ENCODE measurements at regions not wholly inside any gene's neighbourhood (a gene's known extent, or its start where the extent isn't known, plus 50 kb on each side); places are given as distances from the start of the nearest gene placed in this dataset.

GRCh38 chr12:20099395-20100183 lies 268.7 kb upstream of the PDE3A start:
- H3K9me3 ChIP-seq (ENCODE audit: control insufficient read depth in 1 of 2, insufficient read depth in 1 of 2, low read depth in 1 of 2, low read length in 2 of 2), result no peaks in the 10 kb centered on the region
- no peak overlapping the region for H2AFZ ChIP-seq (ENCODE audit: low read depth, low read length, poor library complexity, severe bottlenecking)
- ChIA-PET RAD21 (ENCODE audit: low non-redundant PET in 1 of 2, low total read pairs in 2 of 2, uncharacterized antibody in 2 of 2, unreplicated experiment in 2 of 2) (no interaction called here), CTCF (no interaction called here), POLR2A (no interaction called here)
- H4K20me1 ChIP-seq (ENCODE audit: insufficient read depth), result no peaks in the 10 kb centered on the region
- no peaks in the 10 kb centered on the region for H3K27me3 ChIP-seq (ENCODE audit: insufficient read depth, low read length)
- no peak for DNase-seq (ENCODE audit: low read depth, low spot score)
- H3K36me3 ChIP-seq (ENCODE audit: control insufficient read depth in 1 of 2, insufficient read depth in 2 of 2, low read length in 2 of 2), result no peaks in the 10 kb centered on the region
- no peak overlapping the region for H3K4me2 ChIP-seq (ENCODE audit: low read length)
- H3K9me2 ChIP-seq (ENCODE audit: insufficient read depth), result no peaks in the 10 kb centered on the region
- H3K9ac ChIP-seq (ENCODE audit: low read length), result no peak overlapping the region
- H3K79me2 ChIP-seq (ENCODE audit: insufficient read depth, low read length), result no peaks in the 10 kb centered on the region
- intact Hi-C loops (cut with micrococcal nuclease), result no loop called here
- ATAC-seq, result no peak
- TF ChIP-seq SIN3A (IDR thresholded peaks at IDR 0.05; ENCODE audit: low read depth), result no peak
- no peak for TF ChIP-seq CBX3 (IDR thresholded peaks at IDR 0.05; ENCODE audit: low read depth)
- no peak for TF ChIP-seq MAX (IDR thresholded peaks at IDR 0.05)
- TF ChIP-seq EGR1 (IDR thresholded peaks at IDR 0.05; ENCODE audit: low read depth), result no peak
- TF ChIP-seq, protein P1, sequence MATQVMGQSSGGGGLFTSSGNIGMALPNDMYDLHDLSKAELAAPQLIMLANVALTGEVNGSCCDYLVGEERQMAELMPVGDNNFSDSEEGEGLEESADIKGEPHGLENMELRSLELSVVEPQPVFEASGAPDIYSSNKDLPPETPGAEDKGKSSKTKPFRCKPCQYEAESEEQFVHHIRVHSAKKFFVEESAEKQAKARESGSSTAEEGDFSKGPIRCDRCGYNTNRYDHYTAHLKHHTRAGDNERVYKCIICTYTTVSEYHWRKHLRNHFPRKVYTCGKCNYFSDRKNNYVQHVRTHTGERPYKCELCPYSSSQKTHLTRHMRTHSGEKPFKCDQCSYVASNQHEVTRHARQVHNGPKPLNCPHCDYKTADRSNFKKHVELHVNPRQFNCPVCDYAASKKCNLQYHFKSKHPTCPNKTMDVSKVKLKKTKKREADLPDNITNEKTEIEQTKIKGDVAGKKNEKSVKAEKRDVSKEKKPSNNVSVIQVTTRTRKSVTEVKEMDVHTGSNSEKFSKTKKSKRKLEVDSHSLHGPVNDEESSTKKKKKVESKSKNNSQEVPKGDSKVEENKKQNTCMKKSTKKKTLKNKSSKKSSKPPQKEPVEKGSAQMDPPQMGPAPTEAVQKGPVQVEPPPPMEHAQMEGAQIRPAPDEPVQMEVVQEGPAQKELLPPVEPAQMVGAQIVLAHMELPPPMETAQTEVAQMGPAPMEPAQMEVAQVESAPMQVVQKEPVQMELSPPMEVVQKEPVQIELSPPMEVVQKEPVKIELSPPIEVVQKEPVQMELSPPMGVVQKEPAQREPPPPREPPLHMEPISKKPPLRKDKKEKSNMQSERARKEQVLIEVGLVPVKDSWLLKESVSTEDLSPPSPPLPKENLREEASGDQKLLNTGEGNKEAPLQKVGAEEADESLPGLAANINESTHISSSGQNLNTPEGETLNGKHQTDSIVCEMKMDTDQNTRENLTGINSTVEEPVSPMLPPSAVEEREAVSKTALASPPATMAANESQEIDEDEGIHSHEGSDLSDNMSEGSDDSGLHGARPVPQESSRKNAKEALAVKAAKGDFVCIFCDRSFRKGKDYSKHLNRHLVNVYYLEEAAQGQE (IDR thresholded peaks at IDR 0.05; ENCODE audit: low read depth), result no peak
- TF ChIP-seq TCF7L2 (IDR thresholded peaks at IDR 0.05; ENCODE audit: borderline replicate concordance, extremely low read depth, insufficient read depth, insufficient read length), result no peak
- no peak for TF ChIP-seq CTCF (IDR thresholded peaks at IDR 0.05 in 2 of 3, conservative IDR thresholded peaks at IDR 0.05 in 1 of 3; ENCODE audit: borderline replicate concordance in 1 of 3, insufficient read depth in 1 of 3, low read depth in 2 of 3, low read length in 2 of 3)
- TF ChIP-seq ELF1 (IDR thresholded peaks at IDR 0.05; ENCODE audit: borderline replicate concordance, low read depth), result no peak
- TF ChIP-seq EZH2 (IDR thresholded peaks at IDR 0.05), result no peak
- TF ChIP-seq ZNF274 (IDR thresholded peaks at IDR 0.05; ENCODE audit: low read depth, low read length), result no peak
- no peak for TF ChIP-seq EZH2phosphoT487 (IDR thresholded peaks at IDR 0.05; ENCODE audit: borderline replicate concordance)
- TF ChIP-seq CEBPB (IDR thresholded peaks at IDR 0.05; ENCODE audit: low read depth), result no peak
- TF ChIP-seq YY1 (IDR thresholded peaks at IDR 0.05; ENCODE audit: extremely low read depth, insufficient replicate concordance, low read depth, low read length), result no peak
- no peak for TF ChIP-seq POLR2AphosphoS5 (IDR thresholded peaks at IDR 0.05; ENCODE audit: low read depth, low read length)
- no peak for TF ChIP-seq FOSL1 (IDR thresholded peaks at IDR 0.05; ENCODE audit: low read depth)
- no peak for TF ChIP-seq SRF (IDR thresholded peaks at IDR 0.05; ENCODE audit: low read depth)
- H3K27ac ChIP-seq (ENCODE audit: low read depth, low read length), result no peak overlapping the region
- H3K4me1 ChIP-seq (ENCODE audit: control insufficient read depth in 1 of 2, insufficient read depth in 2 of 2, low read length in 2 of 2), result no peaks in the 10 kb centered on the region
- no peak overlapping the region for H3K4me3 ChIP-seq (replicated peaks in 1 of 2; ENCODE audit: low read depth in 1 of 2, low read length in 2 of 2)
- BruUV-seq (replicated peaks), result no TSS peak
